GM21619 (cell line): ENCODE measurements at regions not wholly inside any gene's neighbourhood (a gene's known extent, or its start where the extent isn't known, plus 50 kb on each side); places are given as distances from the start of the nearest gene placed in this dataset.
"Not testable (repeated sequence)": the region's sequence is repeated elsewhere in the genome, so short reads cannot be mapped to it uniquely, and the experiment has no call there.

ENCODE experiments used
- ATAC-seq: cut with Tn5 transposase; IDR thresholded peaks from one replicate; pipeline ENCODE4 v1.9.1; 2021; ENCODE audit not compliant: unreplicated experiment

- ATAC-seq: no peak
Measured at GRCh38 chr4:107562316-107562715, 157.7 kb downstream of the PAPSS1 start.

GRCh38 chr4:107561481-107561880 is 158.6 kb downstream of the PAPSS1 start:
- ATAC-seq: no peak

GRCh38 chr4:107559653-107560052 is 160.4 kb downstream of the PAPSS1 start:
- ATAC-seq: no peak

- ATAC-seq: no peak
Measured at GRCh38 chr4:107552306-107552705, 167.7 kb downstream of the PAPSS1 start.

GRCh38 chr4:107548211-107548905 is 171.7 kb downstream of the PAPSS1 start:
- no peak for ATAC-seq

GRCh38 chr4:107546638-107547037 is 173.4 kb downstream of the PAPSS1 start:
- no peak for ATAC-seq

GRCh38 chr4:107541511-107541910 is 178.5 kb downstream of the PAPSS1 start:
- no peak for ATAC-seq

GRCh38 chr4:107531927-107532326 is 188.1 kb downstream of the PAPSS1 start:
- ATAC-seq: no peak

- ATAC-seq: no peak
Measured at GRCh38 chr4:107520368-107520767, 199.7 kb downstream of the PAPSS1 start.

GRCh38 chr4:107519053-107519452 is 201.0 kb downstream of the PAPSS1 start:
- ATAC-seq: no peak

GRCh38 chr4:107518076-107518475 is 202.0 kb downstream of the PAPSS1 start:
- ATAC-seq: no peak

GRCh38 chr4:107512549-107512948 is 207.5 kb downstream of the PAPSS1 start:
- no peak for ATAC-seq

- ATAC-seq: no peak
Measured at GRCh38 chr4:107509615-107510014, 210.4 kb downstream of the PAPSS1 start.

- no peak for ATAC-seq
Measured at GRCh38 chr4:107500551-107500950, 219.5 kb downstream of the PAPSS1 start.

- ATAC-seq: peak; percentile 61
Measured at GRCh38 chr4:107497054-107497453, 223.0 kb downstream of the PAPSS1 start.

GRCh38 chr4:107492566-107492965 is 227.5 kb downstream of the PAPSS1 start:
- ATAC-seq: no peak

GRCh38 chr4:107490116-107490515 is 229.9 kb downstream of the PAPSS1 start:
- no peak for ATAC-seq

- not testable (repeated sequence) for ATAC-seq
Measured at GRCh38 chr4:107483621-107484020, 236.4 kb downstream of the PAPSS1 start.

GRCh38 chr4:107482546-107482945 is 237.5 kb downstream of the PAPSS1 start:
- no peak for ATAC-seq

GRCh38 chr4:107478327-107478980 is 241.6 kb downstream of the PAPSS1 start:
- no peak for ATAC-seq

- ATAC-seq: no peak
Measured at GRCh38 chr4:107473126-107473525, 246.9 kb downstream of the PAPSS1 start.

- no peak for ATAC-seq
Measured at GRCh38 chr4:107472265-107472948, 247.6 kb downstream of the PAPSS1 start.
